ENCODE measurements at regions not wholly inside any gene's neighbourhood (a gene's known extent, or its start where the extent isn't known, plus 50 kb on each side); places are given as distances from the start of the nearest gene placed in this dataset.

- no peak for DNase-seq (ENCODE audit: low read depth)
- no peak overlapping the region for H3K4me3 ChIP-seq (ENCODE audit: low read depth, low read length)
- TF ChIP-seq, protein P1, sequence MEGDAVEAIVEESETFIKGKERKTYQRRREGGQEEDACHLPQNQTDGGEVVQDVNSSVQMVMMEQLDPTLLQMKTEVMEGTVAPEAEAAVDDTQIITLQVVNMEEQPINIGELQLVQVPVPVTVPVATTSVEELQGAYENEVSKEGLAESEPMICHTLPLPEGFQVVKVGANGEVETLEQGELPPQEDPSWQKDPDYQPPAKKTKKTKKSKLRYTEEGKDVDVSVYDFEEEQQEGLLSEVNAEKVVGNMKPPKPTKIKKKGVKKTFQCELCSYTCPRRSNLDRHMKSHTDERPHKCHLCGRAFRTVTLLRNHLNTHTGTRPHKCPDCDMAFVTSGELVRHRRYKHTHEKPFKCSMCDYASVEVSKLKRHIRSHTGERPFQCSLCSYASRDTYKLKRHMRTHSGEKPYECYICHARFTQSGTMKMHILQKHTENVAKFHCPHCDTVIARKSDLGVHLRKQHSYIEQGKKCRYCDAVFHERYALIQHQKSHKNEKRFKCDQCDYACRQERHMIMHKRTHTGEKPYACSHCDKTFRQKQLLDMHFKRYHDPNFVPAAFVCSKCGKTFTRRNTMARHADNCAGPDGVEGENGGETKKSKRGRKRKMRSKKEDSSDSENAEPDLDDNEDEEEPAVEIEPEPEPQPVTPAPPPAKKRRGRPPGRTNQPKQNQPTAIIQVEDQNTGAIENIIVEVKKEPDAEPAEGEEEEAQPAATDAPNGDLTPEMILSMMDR (IDR thresholded peaks at IDR 0.05; ENCODE audit: low read depth, low read length, missing control alignments), result no peak
Measured at GRCh38 chr2:145835665-145836064, 1315.7 kb upstream of the ZEB2 start.

DNA sequence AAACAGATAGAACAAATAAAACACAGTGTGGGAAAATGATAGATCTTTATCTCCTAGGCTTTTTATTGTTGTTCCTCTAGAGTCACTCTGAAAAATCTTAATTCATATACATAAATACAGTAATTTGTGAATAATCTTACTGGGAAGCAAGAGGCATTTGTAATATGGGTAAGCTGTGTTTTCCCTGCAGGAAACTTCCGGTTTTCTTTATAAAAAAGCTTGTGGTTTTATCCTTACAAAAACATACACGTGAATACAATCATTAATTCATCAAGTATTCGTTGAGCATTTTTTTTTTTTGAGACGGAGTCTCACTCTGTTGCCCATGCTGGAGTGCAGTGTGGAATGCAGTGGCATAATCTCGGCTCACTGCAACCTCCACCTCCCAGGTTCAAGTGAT, 1312.8 kb upstream of the ZEB2 start:
- DNase-seq (ENCODE audit: low read depth), result no peak
- TF ChIP-seq, protein P1 (IDR thresholded peaks at IDR 0.05; ENCODE audit: low read depth, low read length, missing control alignments), result no peak
- H3K4me3 ChIP-seq (ENCODE audit: low read depth, low read length), result no peak overlapping the region

DNA sequence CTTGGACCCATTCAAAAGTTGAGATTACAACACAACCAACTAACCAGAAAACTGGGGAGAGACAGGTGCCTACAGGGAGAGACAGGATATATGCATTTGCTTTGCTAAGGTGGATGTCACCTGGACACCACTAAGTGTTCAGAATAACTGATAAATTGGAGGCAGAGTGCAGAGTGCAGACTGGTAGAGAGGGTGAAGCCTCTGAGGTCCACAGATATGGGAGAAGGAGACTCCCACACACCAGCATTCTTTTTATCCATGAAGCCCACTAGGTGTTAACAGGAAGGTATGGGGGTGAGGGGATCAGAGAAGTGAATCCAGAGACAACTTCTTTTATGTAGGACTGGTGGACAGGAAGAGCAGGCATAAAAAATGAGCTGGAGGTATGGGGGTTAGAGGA, 1310.0 kb upstream of the ZEB2 start:
- TF ChIP-seq, protein P1 (IDR thresholded peaks at IDR 0.05; ENCODE audit: low read depth, low read length, missing control alignments), result no peak
- no peak for DNase-seq (ENCODE audit: low read depth)
- no peak overlapping the region for H3K4me3 ChIP-seq (ENCODE audit: low read depth, low read length)

DNA sequence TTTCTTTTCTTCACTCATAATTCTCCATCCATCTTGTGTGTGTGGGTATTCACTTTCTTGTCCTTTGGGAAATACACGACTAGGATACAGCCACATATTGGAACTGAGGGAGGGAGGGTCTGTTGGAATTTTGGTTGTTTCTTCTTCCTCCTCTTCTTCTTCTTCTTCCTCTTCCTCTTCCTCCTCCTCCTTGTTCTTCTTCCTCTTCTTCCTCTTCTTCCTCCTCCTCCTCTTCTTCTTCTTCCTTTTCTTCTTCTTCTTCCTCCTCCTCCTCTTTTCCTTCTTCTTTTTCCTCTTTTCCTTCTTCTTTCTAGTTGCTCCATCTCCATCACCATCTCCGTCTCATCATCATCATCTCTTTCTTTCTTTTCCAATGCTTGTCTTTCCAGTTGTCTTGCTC, 1307.3 kb upstream of the ZEB2 start:
- TF ChIP-seq, protein P1 (IDR thresholded peaks at IDR 0.05; ENCODE audit: low read depth, low read length, missing control alignments), result no peak
- no peak overlapping the region for H3K4me3 ChIP-seq (ENCODE audit: low read depth, low read length)
- no peak for DNase-seq (ENCODE audit: low read depth)

DNA sequence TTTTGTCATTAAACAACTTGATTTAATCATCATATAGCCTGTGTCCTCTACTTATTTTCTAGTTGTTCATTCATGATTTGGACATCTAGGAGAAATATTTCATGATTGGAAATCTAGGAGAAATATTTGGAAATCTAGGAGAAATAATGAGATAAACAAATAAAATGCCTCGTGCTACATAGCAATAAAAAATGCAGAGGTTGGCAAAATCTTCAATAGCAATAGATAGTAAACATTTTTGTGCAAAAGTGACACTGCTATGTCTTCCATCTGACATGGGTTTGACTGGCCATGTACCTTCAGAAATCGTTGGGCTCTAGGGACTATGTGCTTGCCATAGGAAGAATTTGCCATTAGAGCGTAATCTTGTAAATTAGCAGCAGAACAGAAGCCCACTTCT, 1304.5 kb upstream of the ZEB2 start:
- no peak for DNase-seq (ENCODE audit: low read depth)
- no peak overlapping the region for H3K4me3 ChIP-seq (ENCODE audit: low read depth, low read length)
- TF ChIP-seq, protein P1 (IDR thresholded peaks at IDR 0.05; ENCODE audit: low read depth, low read length, missing control alignments), result no peak

DNA sequence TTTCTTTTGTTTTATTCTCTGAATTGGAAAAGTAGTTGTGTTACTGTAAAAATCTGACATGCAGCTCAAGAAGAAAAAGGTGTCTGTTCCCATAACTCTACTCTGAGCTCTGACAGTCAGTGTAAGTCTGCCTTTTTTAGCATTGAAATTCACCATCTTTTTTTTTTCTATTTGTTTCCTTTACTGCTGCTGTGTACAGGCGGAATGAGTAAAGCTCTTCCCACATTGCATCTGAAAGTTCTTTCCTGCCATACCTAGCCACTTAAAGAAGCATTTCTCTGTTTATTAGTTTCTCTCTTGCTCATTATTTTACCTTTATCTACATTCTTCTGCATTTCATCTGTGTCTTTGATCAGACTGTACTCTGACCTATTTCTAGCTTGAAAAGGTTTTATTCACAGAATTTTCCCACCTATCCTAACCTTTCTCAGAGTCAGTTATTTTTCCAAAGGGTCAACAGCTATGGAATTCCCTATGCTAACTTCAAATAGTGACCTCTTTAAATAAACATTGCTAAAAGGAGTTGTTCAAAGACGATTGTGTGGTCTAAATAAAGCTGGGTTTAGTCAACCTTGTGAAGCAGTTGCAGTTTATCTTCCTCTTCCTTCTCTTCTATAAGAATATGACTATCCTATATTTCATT, 1303.1 kb upstream of the ZEB2 start:
- DNase-seq (ENCODE audit: low read depth), result no peak
- TF ChIP-seq, protein P1 (IDR thresholded peaks at IDR 0.05; ENCODE audit: low read depth, low read length, missing control alignments), result no peak
- no peak overlapping the region for H3K4me3 ChIP-seq (ENCODE audit: low read depth, low read length)

DNA sequence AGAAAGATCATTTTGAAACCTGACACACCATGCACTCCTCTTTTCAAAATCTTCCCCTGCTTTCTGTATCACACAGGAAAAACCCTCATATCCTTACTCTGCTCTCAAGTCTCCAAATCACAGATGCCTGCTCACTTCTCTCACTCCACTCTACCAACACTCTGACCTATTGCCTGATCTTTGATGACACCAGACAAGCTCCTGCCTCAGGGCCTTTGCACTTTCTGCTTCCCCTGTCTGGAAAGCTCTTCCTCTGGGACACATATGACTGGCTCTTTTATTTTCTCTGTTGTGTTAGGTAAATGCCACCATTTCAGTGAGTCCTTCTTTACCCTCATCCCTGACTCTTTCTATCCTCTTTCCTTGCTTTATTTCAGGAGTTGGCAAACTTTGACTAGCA, 1300.7 kb upstream of the ZEB2 start:
- H3K4me3 ChIP-seq (ENCODE audit: low read depth, low read length), result no peak overlapping the region
- no peak for DNase-seq (ENCODE audit: low read depth)
- TF ChIP-seq, protein P1 (IDR thresholded peaks at IDR 0.05; ENCODE audit: low read depth, low read length, missing control alignments), result no peak

Measured in GM12864 (cell line).